AG09319 (cell line): ENCODE measurements at regions not wholly inside any gene's neighbourhood (a gene's known extent, or its start where the extent isn't known, plus 50 kb on each side); places are given as distances from the start of the nearest gene placed in this dataset.

ENCODE experiments used
- DNase-seq: peaks from one replicate; pipeline ENCODE4 v3.0.0-alpha.2; 2010; ENCODE audit warnings: low read depth; ENCODE audit errors: extremely low read depth
- TF ChIP-seq, protein P1 (sequence below): IDR thresholded peaks from 2 replicates; pipeline ENCODE4 v1.5.1; 2011; ENCODE audit warnings: low read depth, mild to moderate bottlenecking, inconsistent platforms, low read length, moderate library complexity

DNA sequence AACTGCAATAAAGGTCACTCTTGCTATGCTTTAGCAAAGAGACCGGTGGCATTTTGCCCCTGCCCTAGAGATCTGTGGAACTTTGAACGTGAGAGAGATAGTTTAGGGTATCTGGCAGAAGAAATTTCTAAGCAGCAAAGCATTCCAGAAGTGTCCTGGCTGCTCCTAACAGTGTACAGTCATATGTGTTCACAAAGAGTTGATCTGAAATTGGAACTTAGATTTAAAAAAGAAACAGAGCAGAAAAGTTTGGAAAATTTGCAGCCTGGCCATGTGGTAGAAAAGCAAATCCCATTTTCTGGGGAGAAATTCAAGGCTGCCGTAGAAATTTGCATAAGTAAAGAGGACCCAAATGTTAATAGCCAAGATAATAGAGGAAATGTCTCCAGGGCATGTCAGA lies 169.2 kb downstream of the FGF1 start:
- DNase-seq, result no peak
- TF ChIP-seq, protein P1, sequence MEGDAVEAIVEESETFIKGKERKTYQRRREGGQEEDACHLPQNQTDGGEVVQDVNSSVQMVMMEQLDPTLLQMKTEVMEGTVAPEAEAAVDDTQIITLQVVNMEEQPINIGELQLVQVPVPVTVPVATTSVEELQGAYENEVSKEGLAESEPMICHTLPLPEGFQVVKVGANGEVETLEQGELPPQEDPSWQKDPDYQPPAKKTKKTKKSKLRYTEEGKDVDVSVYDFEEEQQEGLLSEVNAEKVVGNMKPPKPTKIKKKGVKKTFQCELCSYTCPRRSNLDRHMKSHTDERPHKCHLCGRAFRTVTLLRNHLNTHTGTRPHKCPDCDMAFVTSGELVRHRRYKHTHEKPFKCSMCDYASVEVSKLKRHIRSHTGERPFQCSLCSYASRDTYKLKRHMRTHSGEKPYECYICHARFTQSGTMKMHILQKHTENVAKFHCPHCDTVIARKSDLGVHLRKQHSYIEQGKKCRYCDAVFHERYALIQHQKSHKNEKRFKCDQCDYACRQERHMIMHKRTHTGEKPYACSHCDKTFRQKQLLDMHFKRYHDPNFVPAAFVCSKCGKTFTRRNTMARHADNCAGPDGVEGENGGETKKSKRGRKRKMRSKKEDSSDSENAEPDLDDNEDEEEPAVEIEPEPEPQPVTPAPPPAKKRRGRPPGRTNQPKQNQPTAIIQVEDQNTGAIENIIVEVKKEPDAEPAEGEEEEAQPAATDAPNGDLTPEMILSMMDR, result no peak

DNA sequence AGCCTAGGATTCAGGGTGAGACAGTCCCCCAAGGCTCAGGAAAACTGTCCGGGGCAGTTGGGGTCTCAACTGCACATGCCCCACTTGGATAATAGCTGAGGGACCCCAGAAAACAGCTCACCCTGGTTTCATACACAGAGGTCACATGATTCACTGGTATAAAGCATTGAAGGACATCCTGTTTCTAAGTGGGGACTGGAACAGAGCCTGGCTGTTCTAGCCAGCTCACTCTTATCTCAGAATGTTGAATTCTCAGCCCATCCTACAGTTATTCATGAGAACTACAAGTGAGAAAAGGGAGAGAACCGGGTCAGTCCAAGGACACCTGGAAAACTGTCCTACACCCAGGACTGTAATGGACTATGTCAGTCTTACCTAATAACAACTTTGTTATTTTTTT lies 170.9 kb downstream of the FGF1 start:
- TF ChIP-seq, protein P1, result no peak
- DNase-seq, result no peak

DNA sequence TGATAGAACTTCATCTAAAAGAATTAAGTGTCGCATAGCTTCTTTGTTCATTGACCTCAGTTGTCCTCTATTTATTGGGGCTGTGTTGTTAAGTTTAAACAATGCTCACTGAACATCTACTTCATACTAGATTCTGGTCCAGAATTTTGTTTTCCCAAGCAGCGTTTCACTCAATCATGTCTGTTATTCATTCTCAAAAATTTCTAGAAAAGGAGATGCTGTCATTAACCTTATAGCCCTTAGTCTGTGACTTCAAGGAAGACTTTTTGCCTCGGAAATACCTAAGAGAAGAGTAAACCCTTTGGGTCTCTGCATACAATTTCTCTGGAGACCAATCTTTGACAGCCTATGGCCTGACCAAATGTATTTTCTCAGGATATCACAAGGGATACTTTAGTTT lies 171.7 kb downstream of the FGF1 start:
- no peak for DNase-seq
- TF ChIP-seq, protein P1, result no peak

DNA sequence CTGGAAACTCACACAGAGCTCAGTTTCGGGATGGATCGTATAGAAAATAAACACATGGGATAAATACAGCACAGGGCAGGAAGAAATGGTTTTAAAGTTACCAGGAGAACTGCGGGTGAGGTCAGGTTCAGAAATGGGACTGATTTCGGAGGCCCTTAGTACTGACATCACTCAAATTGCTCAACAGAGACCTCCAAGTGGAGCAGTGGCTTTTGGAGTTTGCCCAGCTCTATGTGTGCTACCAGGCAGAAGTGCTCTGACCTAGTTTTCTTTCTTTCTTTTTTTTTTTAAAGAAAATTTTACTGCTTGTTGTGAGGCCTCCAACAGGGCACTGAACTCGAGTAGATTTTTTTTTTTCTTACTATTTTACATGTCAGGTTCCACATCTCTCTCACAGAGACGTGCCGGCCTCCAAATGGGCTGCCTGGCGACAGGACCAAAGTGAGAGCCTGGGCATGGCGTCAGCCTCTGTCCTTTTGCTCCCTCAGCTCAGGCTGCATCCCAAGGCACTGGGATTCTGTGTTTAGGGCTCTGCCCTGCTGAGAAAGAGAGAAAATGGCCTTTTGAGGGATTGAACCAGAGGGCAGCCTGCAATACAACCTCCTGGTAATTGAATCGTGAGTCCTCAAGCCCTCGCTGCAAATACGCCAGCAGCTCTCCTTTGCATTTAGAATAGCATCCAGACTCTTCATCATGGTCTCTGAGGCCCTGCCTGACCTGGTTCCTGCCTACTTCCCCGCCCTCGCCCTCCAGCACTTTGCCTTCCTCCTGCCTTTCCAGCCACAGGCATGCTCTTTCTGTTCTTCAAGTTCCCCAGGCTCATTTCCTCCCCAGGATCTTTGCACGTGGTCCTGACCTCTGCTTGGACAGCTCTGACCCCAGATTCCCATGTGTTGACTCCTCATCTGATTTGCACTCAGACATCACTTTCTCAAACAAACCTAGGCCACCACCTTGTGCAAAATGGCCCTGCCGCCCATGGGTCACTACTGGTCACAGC lies 173.5 kb downstream of the FGF1 start:
- TF ChIP-seq, protein P1, result no peak
- DNase-seq, result no peak

DNA sequence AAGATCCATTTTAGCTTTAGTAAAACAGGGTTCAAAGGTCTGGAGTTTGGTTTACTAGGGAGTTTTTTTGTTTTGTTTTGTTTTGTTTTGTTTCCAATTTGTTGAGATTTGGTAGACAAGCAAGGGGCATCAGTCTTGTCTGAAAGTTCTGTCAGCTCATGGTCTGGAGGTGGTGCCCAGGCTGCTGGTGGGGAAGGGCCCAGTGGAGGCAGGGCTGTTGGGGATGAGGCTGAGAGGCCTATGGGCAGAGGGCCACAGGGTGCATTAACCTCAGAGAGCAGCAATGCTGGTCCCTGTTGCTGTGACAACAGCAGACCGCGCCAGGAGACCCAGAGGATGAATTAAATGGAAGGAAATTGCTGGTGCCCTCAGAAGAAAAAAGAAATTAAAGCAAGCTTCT lies 174.5 kb downstream of the FGF1 start:
- TF ChIP-seq, protein P1, result no peak
- DNase-seq, result no peak

DNA sequence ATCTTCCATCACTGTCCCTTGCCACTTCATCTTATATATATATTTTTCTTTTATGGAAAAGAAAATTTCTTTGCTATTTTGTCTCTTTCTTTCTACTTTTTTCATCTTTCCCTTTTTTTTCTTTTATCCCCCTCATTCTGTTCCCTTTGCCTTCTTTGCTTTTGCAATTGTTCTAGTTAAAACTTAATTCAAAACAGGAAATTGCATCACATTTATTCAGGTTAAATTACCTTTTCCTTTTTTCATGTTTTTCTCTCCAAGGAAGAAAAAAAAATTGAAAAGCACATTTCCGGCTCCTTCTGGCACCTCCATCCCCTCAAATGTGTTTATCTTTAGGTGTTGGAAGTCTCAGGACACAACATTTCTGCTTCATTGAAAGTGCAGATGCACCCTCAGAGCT lies 176.9 kb downstream of the FGF1 start:
- DNase-seq, result no peak
- TF ChIP-seq, protein P1, result no peak

DNA sequence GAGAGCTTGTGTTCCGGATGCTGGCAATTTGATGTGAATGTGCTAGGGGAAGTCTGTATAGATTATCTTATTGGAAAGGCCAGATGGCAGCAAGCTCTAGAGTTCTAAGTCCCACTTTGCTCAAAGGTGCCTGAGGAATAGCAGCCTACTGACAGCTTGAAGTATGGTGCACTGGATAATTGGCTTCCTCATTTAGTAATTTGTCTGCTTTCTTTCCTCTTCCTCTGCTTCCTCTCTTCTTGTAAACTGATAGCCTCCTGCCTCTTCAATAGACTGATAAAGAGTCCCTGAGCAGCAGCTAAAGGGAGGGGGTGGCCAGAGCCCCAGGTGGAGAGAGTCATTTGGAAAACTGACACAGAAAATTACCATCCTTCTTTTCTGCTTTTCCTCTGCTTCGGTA lies 177.3 kb downstream of the FGF1 start:
- TF ChIP-seq, protein P1, result no peak
- DNase-seq, result no peak
